K562 (cell line): ENCODE measurements at regions not wholly inside any gene's neighbourhood (a gene's known extent, or its start where the extent isn't known, plus 50 kb on each side); places are given as distances from the start of the nearest gene placed in this dataset.

ENCODE experiments used
- ATAC-seq: fragments of 200-7000 bp; cut with Tn5 transposase; 3 replicates; pipeline ENCODE4 v1.9.1; 2020; ENCODE audit warnings: moderate library complexity
- BruUV-seq: library from RNA; stranded (reverse); fragments of 400-500 nt; replicated peaks from 2 replicates; lab custom pipeline; 2021; lab: Mats Ljungman, UMichigan
- CTCF ChIA-PET: fragments of 300-600 bp; formaldehyde crosslinking; extraction: SDS; loops from one replicate; lab custom pipeline; 2021; ENCODE audit warnings: low intra/inter-chr PET ratio; lab: Yijun Ruan, JAX
- POLR2A ChIA-PET: fragments of 300-600, 350-650 bp; sonication (Branson Sonifier 250); formaldehyde crosslinking; extraction: SDS; loops from one replicate; lab custom pipeline; 2021; ENCODE audit warnings: antibody characterized with exemption, inconsistent platforms; lab: Yijun Ruan, JAX
- DNase-seq, 4 experiments: peaks; one replicate each; pipeline versions ENCODE4 v3.0.0 to v3.0.0-alpha.2; 2011 to 2018; ENCODE audit warnings: low spot score in 3 of 4, mixed read lengths in 3 of 4; ENCODE audit errors: extremely low read depth in 1 of 4
- FAIRE-seq: peaks from 2 replicates; lab custom pipeline; 2011; peaks lifted over from hg19 to GRCh38; lab: Jason Lieb, UNC
- H2AFZ ChIP-seq: 2 replicates; pipeline ENCODE4 v1.6.0; 2011; ENCODE audit warnings: low read depth, low read length, control low read depth, inconsistent platforms
- H3K27ac ChIP-seq: fragments of 200-600 bp; 3 replicates; pipeline ENCODE4 v1.8.0; 2011; ENCODE audit warnings: low read depth, mild to moderate bottlenecking, control low read depth, inconsistent platforms, low read length, moderate library complexity, mixed read lengths; ENCODE audit errors: extremely low read depth
- H3K27me3 ChIP-seq, 2 experiments: fragments of 300-600 bp in 1 of 2; 2 replicates in 1 of 2; 3 replicates in 1 of 2; pipeline versions ENCODE4 v1.6.0 to v1.8.0; 2011; ENCODE audit warnings: inconsistent platforms in 2 of 2, low read length in 2 of 2, mild to moderate bottlenecking in 1 of 2, mixed read lengths in 1 of 2, moderate library complexity in 1 of 2; ENCODE audit not compliant: control insufficient read depth in 2 of 2, insufficient read depth in 2 of 2
- H3K36me3 ChIP-seq: fragments of 300-600 bp; 3 replicates; pipeline ENCODE4 v1.8.0; 2011; ENCODE audit warnings: mild to moderate bottlenecking, low read length, inconsistent platforms; ENCODE audit not compliant: control insufficient read depth, insufficient read depth
- H3K4me1 ChIP-seq, 2 experiments: fragments of 200-600 bp in 1 of 2; replicated peaks in 1 of 2; 2 replicates in 1 of 2; 3 replicates in 1 of 2; pipeline versions ENCODE4 v1.5.1 to v1.8.0; 2011; ENCODE audit warnings: inconsistent platforms in 2 of 2, low read length in 2 of 2, mild to moderate bottlenecking in 1 of 2, mixed read lengths in 1 of 2, moderate library complexity in 1 of 2; ENCODE audit not compliant: control insufficient read depth in 2 of 2, insufficient read depth in 2 of 2
- H3K4me2 ChIP-seq: 2 replicates; pipeline ENCODE4 v1.6.1; 2011; ENCODE audit warnings: low read length, control low read depth, inconsistent platforms, mixed read lengths; ENCODE audit not compliant: insufficient read depth
- H3K4me3 ChIP-seq: fragments of 200-600 bp; sonication (generic), shearing (Covaris generic); 2 replicates; pipeline ENCODE4 v1.5.1; 2016; ENCODE audit warnings: control low read depth, inconsistent platforms
- H3K79me2 ChIP-seq: fragments of 200-600 bp; 3 replicates; pipeline ENCODE4 v1.8.0; 2011; ENCODE audit warnings: low read length, inconsistent platforms; ENCODE audit not compliant: control insufficient read depth, insufficient read depth
- H3K9ac ChIP-seq, 2 experiments: 2 replicates each; pipeline versions ENCODE4 v1.6.0 to v1.6.1; 2011; ENCODE audit warnings: low read depth in 2 of 2, low read length in 2 of 2, control low read depth in 1 of 2, inconsistent platforms in 1 of 2, mild to moderate bottlenecking in 1 of 2, mixed read lengths in 1 of 2; ENCODE audit not compliant: insufficient read depth in 1 of 2
- H3K9me1 ChIP-seq: one replicate; pipeline ENCODE4 v1.6.0; 2011; ENCODE audit warnings: inconsistent platforms, mild to moderate bottlenecking, low read length, moderate library complexity; ENCODE audit not compliant: control insufficient read depth, insufficient read depth
- H3K9me3 ChIP-seq: replicated peaks from 2 replicates; pipeline ENCODE4 v1.5.1; 2011; ENCODE audit warnings: low read depth, low read length, inconsistent platforms; ENCODE audit not compliant: control insufficient read depth, insufficient read depth
- H4K20me1 ChIP-seq: replicated peaks from 2 replicates; pipeline ENCODE4 v1.6.1; 2011; ENCODE audit warnings: low read length, inconsistent platforms, mixed read lengths; ENCODE audit not compliant: control insufficient read depth, insufficient read depth
- CBX3 ChIP-seq, 2 experiments: IDR thresholded peaks; 1 replicate in 1 of 2; 2 replicates in 1 of 2; pipeline ENCODE4 v1.6.1; 2012; ENCODE audit warnings: inconsistent platforms in 2 of 2, low read length in 2 of 2, borderline replicate concordance in 1 of 2, control low read depth in 1 of 2
- CXXC5 ChIP-seq: fragments of 250-450 bp; sonication (Bioruptor Pico); IDR thresholded peaks from 2 replicates; pipeline ENCODE4 v1.8.0; 2022; ENCODE audit warnings: inconsistent platforms, mild to moderate bottlenecking, moderate library complexity
- FOXJ2 ChIP-seq: fragments of 200-800 bp; sonication (Bioruptor generic); IDR thresholded peaks from 2 replicates; pipeline ENCODE4 v1.6.1; 2016; ENCODE audit warnings: missing genetic modification characterization, missing compliant biosample characterization
- HMG20A ChIP-seq: fragments of 450-650 bp; formaldehyde crosslinking; conservative IDR thresholded peaks from 2 replicates; pipeline ENCODE4 v1.4.0; 2020; ENCODE audit warnings: mild to moderate bottlenecking, mixed read lengths
- HNRNPH1 ChIP-seq: fragments of 200-400 bp; formaldehyde crosslinking; optimal IDR thresholded peaks from 2 replicates; pipeline ENCODE3; 2017; ENCODE audit warnings: low read depth, mild to moderate bottlenecking, low read length, moderate library complexity
- NONO ChIP-seq, 2 experiments: fragments of 200-400 bp in 1 of 2; fragments of 450-650 bp in 1 of 2; formaldehyde crosslinking in 1 of 2; IDR thresholded peaks; 2 replicates each; pipeline ENCODE4 v1.6.1; 2017; ENCODE audit warnings: low read depth in 2 of 2, mild to moderate bottlenecking in 2 of 2, moderate library complexity in 2 of 2, low read length in 1 of 2
- PCBP1 ChIP-seq: fragments of 200-400 bp; formaldehyde crosslinking; IDR thresholded peaks from 2 replicates; pipeline ENCODE4 v1.6.1; 2018; ENCODE audit warnings: mild to moderate bottlenecking, low read depth, low read length; ENCODE audit not compliant: poor library complexity, severe bottlenecking
- PRPF4 ChIP-seq: fragments of 200-400 bp; formaldehyde crosslinking; IDR thresholded peaks from one replicate; pipeline ENCODE4 v1.6.1; 2017; ENCODE audit warnings: low read length, low read depth, mild to moderate bottlenecking; ENCODE audit not compliant: insufficient read depth, poor library complexity, severe bottlenecking
- SMARCA4 ChIP-seq: fragments of 450-650 bp; IDR thresholded peaks from 2 replicates; pipeline ENCODE4 v1.6.1; 2016
- SMC3 ChIP-seq: conservative IDR thresholded peaks from 2 replicates; pipeline ENCODE4 v1.6.1; 2011; ENCODE audit warnings: low read depth, low read length, improper control_type of control experiment; ENCODE audit not compliant: insufficient read depth
- SRF ChIP-seq, 2 experiments: fragments of 250-450, 450-650 bp in 1 of 2; sonication (Bioruptor Pico) in 1 of 2; sonication (generic) in 1 of 2; formaldehyde crosslinking; IDR thresholded peaks; 2 replicates each; pipeline versions ENCODE4 v1.5.0 to v1.5.1; 2020 to 2022; ENCODE audit warnings: mild to moderate bottlenecking in 1 of 2, missing genetic modification reagents in 1 of 2
- TAL1 ChIP-seq: fragments of 450-650 bp; IDR thresholded peaks from 2 replicates; pipeline ENCODE4 v1.6.1; 2016; ENCODE audit warnings: mild to moderate bottlenecking
- ZNF174 ChIP-seq: fragments of 250-450 bp; sonication (Bioruptor Pico); IDR thresholded peaks from 2 replicates; pipeline ENCODE4 v1.4.0; 2020; ENCODE audit warnings: mild to moderate bottlenecking
- WGBS: fragments of 100-300 bp; shearing (Covaris generic); methylation state at CpG from one replicate; pipeline ENCODE4 v1.1.6; 2016; ENCODE audit warnings: low coverage, mixed read lengths; ENCODE audit not compliant: insufficient coverage; ENCODE audit errors: missing lambda C conversion rate; 5-methylcytosine and 5-hydroxymethylcytosine counted together
- in situ Hi-C: fragments of 300-500 bp; cut with MboI; formaldehyde crosslinking; loops from 4 replicates; pipeline ENCODE4 v1.15.0; 2018; ENCODE audit warnings: inconsistent platforms, mixed read lengths
- intact Hi-C: fragments of 100-400 bp; cut with micrococcal nuclease; formaldehyde crosslinking; loops from 2 replicates; pipeline ENCODE4 v1.14.2; 2022
- TF ChIP-seq, protein P1 (sequence below), 2 experiments: fragments of 150-350 bp in 1 of 2; IDR thresholded peaks; 2 replicates each; pipeline ENCODE4 v1.6.1; 2012 to 2016; ENCODE audit warnings: low read depth in 2 of 2, low read length in 2 of 2, mild to moderate bottlenecking in 1 of 2, moderate library complexity in 1 of 2

DNA sequence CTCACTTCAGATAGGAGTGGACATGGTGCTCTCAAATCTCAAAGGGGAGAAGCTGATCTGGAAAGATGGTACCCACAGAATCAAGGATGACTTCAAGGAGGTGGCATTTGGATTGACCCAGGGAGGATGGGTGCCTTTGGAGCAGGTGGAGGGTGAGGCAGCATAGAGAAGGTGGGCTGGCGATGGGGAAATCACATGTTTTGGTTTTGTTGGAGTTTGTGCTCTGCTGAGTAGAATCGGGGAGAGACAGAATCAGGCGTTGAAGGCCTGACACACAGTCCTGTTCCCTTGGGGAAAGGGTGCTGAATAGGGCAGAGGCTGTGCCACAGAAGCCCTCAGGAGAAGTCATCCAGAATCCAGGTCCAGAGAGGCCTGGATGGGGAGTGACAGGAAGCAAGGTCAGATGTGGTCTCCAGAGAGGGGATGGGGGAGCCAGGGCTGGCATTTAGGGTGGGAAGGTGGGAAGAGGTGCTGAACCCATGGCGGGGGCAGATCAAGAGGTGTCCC, 291.1 kb downstream of the GLRX3 start:
- 0% methylated on average over 2 of the region's 4 CpGs for WGBS
- H3K79me2 ChIP-seq = no peaks in the 10 kb centered on the region
- ATAC-seq (no peak), DNase-seq (no peak), FAIRE-seq (no peak)
- H3K27ac ChIP-seq = no peak overlapping the region
- H3K9me1 ChIP-seq = no peaks in the 10 kb centered on the region
- ChIA-PET CTCF (no interaction called here), POLR2A (no interaction called here)
- no peaks in the 10 kb centered on the region for H3K36me3 ChIP-seq
- intact Hi-C loops (no loop called here), in situ Hi-C loops (no loop called here)
- H3K27me3 ChIP-seq = no peaks in the 10 kb centered on the region; a peak in 1 of 5 replicates
- H3K4me1 ChIP-seq = no peaks in the 10 kb centered on the region
- H3K9ac ChIP-seq = no peak overlapping the region
- H4K20me1 ChIP-seq = no peaks in the 10 kb centered on the region
- BruUV-seq = no TSS peak
- H3K4me2 ChIP-seq = no peak overlapping the region
- no peak overlapping the region for H2AFZ ChIP-seq
- TF ChIP-seq PRPF4 (no peak), SRF (CRISPR knock-in tag; IDR thresholded peaks at IDR 0.05) (no peak), PCBP1 (no peak), CXXC5 (CRISPR knock-in tag) (no peak), SMARCA4 (no peak)
- no peak overlapping the region for H3K4me3 ChIP-seq
- H3K9me3 ChIP-seq = no peaks in the 10 kb centered on the region

DNA sequence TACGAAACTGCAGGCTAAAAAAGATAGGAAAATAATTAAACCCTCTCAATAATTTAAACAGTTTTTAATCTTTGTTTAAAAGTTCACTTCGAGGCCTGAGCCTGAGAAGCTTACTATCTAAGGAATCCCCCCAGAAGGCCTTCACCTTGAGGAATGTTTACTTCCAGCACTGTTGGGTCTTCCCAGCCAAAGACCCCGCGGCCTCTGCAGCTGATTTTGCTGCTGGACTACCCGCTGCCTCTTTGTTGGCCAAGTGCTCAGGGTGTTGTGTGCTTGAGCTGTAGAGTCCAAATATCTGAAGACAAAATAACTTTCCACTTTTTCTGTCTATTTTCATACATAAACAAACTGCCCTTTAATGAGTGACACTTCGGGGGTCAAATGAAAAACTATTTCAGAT, 292.7 kb downstream of the GLRX3 start:
- H3K36me3 ChIP-seq = no peaks in the 10 kb centered on the region
- H3K4me1 ChIP-seq = no peaks in the 10 kb centered on the region
- ATAC-seq (no peak), FAIRE-seq (no peak), DNase-seq (no peak)
- no peak overlapping the region for H3K27ac ChIP-seq
- no peak overlapping the region for H2AFZ ChIP-seq
- CTCF ChIA-PET = no interaction called here
- WGBS = 0% methylated on average over 5 of the region's 6 CpGs
- H3K4me2 ChIP-seq = no peak overlapping the region
- no TSS peak for BruUV-seq
- no peak overlapping the region for H3K4me3 ChIP-seq
- H3K9ac ChIP-seq = no peak overlapping the region
- intact Hi-C loops (no loop called here), in situ Hi-C loops (no loop called here)
- no peaks in the 10 kb centered on the region for H3K79me2 ChIP-seq
- no peaks in the 10 kb centered on the region for H4K20me1 ChIP-seq
- H3K9me1 ChIP-seq = no peaks in the 10 kb centered on the region
- no peaks in the 10 kb centered on the region for H3K9me3 ChIP-seq
- POLR2A ChIA-PET = interaction anchor here (0.6 kb wide), 1 partner anchor 320 kb away, joined by 4 read pairs; no protein-coding TSS in a partner anchor
- H3K27me3 ChIP-seq = no peaks in the 10 kb centered on the region; a peak in 1 of 5 replicates
- TF ChIP-seq ZNF174 (no peak), FOXJ2 (no peak), SMC3 (no peak), CBX3 (IDR thresholded peaks at IDR 0.05; ENCODE audit: borderline replicate concordance in 1 of 2, low read length in 2 of 2) (no peak), TAL1 (no peak), HNRNPH1 (no peak), NONO (IDR thresholded peaks at IDR 0.05; ENCODE audit: low read depth in 2 of 2, low read length in 1 of 2) (no peak), HMG20A (CRISPR knock-in tag) (no peak)
- TF ChIP-seq, protein P1, sequence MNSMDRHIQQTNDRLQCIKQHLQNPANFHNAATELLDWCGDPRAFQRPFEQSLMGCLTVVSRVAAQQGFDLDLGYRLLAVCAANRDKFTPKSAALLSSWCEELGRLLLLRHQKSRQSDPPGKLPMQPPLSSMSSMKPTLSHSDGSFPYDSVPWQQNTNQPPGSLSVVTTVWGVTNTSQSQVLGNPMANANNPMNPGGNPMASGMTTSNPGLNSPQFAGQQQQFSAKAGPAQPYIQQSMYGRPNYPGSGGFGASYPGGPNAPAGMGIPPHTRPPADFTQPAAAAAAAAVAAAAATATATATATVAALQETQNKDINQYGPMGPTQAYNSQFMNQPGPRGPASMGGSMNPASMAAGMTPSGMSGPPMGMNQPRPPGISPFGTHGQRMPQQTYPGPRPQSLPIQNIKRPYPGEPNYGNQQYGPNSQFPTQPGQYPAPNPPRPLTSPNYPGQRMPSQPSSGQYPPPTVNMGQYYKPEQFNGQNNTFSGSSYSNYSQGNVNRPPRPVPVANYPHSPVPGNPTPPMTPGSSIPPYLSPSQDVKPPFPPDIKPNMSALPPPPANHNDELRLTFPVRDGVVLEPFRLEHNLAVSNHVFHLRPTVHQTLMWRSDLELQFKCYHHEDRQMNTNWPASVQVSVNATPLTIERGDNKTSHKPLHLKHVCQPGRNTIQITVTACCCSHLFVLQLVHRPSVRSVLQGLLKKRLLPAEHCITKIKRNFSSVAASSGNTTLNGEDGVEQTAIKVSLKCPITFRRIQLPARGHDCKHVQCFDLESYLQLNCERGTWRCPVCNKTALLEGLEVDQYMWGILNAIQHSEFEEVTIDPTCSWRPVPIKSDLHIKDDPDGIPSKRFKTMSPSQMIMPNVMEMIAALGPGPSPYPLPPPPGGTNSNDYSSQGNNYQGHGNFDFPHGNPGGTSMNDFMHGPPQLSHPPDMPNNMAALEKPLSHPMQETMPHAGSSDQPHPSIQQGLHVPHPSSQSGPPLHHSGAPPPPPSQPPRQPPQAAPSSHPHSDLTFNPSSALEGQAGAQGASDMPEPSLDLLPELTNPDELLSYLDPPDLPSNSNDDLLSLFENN (IDR thresholded peaks at IDR 0.05; ENCODE audit: low read depth in 2 of 2, low read length in 2 of 2) = no peak
